ENCODE measurements at regions not wholly inside any gene's neighbourhood (a gene's known extent, or its start where the extent isn't known, plus 50 kb on each side); places are given as distances from the start of the nearest gene placed in this dataset.

GRCh38 chr13:68714292-68714691 lies 1393.3 kb upstream of the ATXN8OS start:
- TF ChIP-seq CTCF (IDR thresholded peaks at IDR 0.05) (no peak), POLR2A (IDR thresholded peaks at IDR 0.05; ENCODE audit: low read length) (no peak), BHLHE40 (IDR thresholded peaks at IDR 0.05; ENCODE audit: low read depth, low read length) (no peak), USF2 (IDR thresholded peaks at IDR 0.05) (no peak), REST (IDR thresholded peaks at IDR 0.05) (no peak), RNF2 (IDR thresholded peaks at IDR 0.05; ENCODE audit: borderline replicate concordance, low read depth) (no peak), MAX (IDR thresholded peaks at IDR 0.05) (no peak), KDM1A (IDR thresholded peaks at IDR 0.05; ENCODE audit: low read depth) (no peak), CBX2 (IDR thresholded peaks at IDR 0.05; ENCODE audit: borderline replicate concordance, low read depth) (no peak), RFX5 (IDR thresholded peaks at IDR 0.05) (no peak), ELK1 (IDR thresholded peaks at IDR 0.05; ENCODE audit: low read depth, low read length) (no peak)
